ENCODE measurements at regions not wholly inside any gene's neighbourhood (a gene's known extent, or its start where the extent isn't known, plus 50 kb on each side); places are given as distances from the start of the nearest gene placed in this dataset.

- TF ChIP-seq PRDM15 (CRISPR knock-in tag; IDR thresholded peaks at IDR 0.05) (no peak), CHD2 (IDR thresholded peaks at IDR 0.05; ENCODE audit: borderline replicate concordance, low read depth, low read length) (no peak), HDAC6 (IDR thresholded peaks at IDR 0.05; ENCODE audit: unreplicated experiment) (no peak), SMC3 (IDR thresholded peaks at IDR 0.05; ENCODE audit: borderline replicate concordance, low read length) (no peak), HDGF (IDR thresholded peaks at IDR 0.05) (no peak), FOXM1 (IDR thresholded peaks at IDR 0.05; ENCODE audit: low read depth, low read length) (no peak), ZZZ3 (IDR thresholded peaks at IDR 0.05; ENCODE audit: control insufficient read depth, insufficient read length, low read depth) (no peak), SKIL (IDR thresholded peaks at IDR 0.05; ENCODE audit: low read depth, poor library complexity, severe bottlenecking) (no peak), TAF1 (IDR thresholded peaks at IDR 0.05; ENCODE audit: borderline replicate concordance, low read depth, low read length) (no peak), SUPT20H (IDR thresholded peaks at IDR 0.05; ENCODE audit: borderline replicate concordance, control insufficient read depth, low read depth, low read length) (no peak)
Observed at GRCh38 chr12:126889501-126889900, 1377.5 kb upstream of the TMEM132C start (continued).
